GM23338 (cell line): ENCODE measurements at regions not wholly inside any gene's neighbourhood (a gene's known extent, or its start where the extent isn't known, plus 50 kb on each side); places are given as distances from the start of the nearest gene placed in this dataset.

Source experiments
- ATAC-seq: fragments of 200-7000 bp; cut with Tn5 transposase; 3 replicates; pipeline ENCODE4 v1.9.1; 2020
- DNase-seq: peaks from one replicate; pipeline ENCODE4 v3.0.0-alpha.2; 2015; ENCODE audit warnings: low spot score
- H2AFZ ChIP-seq: fragments of 200-600 bp; sonication (generic); 2 replicates; pipeline ENCODE4 v1.8.0; 2016; ENCODE audit warnings: antibody characterized with exemption, mild to moderate bottlenecking, moderate library complexity
- H3F3A ChIP-seq: fragments of 200-600 bp; sonication (generic); replicated peaks from 2 replicates; pipeline ENCODE4 v1.8.0; 2017; ENCODE audit warnings: antibody characterized with exemption, mixed run types, low read depth
- H3K27ac ChIP-seq: fragments of 200-600 bp; sonication (generic); 2 replicates; pipeline ENCODE4 v1.6.1; 2016; ENCODE audit warnings: low read depth
- H3K27me3 ChIP-seq: fragments of 200-600 bp; sonication (generic); 2 replicates; pipeline ENCODE4 v1.8.0; 2016; ENCODE audit warnings: mild to moderate bottlenecking, mixed run types, moderate library complexity; ENCODE audit not compliant: insufficient read depth
- H3K36me3 ChIP-seq: fragments of 200-600 bp; sonication (generic); 2 replicates; pipeline ENCODE4 v1.8.0; 2016; ENCODE audit warnings: mild to moderate bottlenecking; ENCODE audit not compliant: insufficient read depth
- H3K4me1 ChIP-seq: fragments of 200-600 bp; sonication (generic); 2 replicates; pipeline ENCODE4 v1.8.0; 2016; ENCODE audit warnings: mild to moderate bottlenecking, moderate library complexity; ENCODE audit not compliant: insufficient read depth
- H3K4me2 ChIP-seq: fragments of 200-600 bp; sonication (generic); 2 replicates; pipeline ENCODE4 v1.7.1; 2017; ENCODE audit warnings: mixed run types
- H3K4me3 ChIP-seq: fragments of 200-600 bp; sonication (generic); 2 replicates; pipeline ENCODE4 v1.6.1; 2016; ENCODE audit warnings: mixed run types
- H3K79me2 ChIP-seq: fragments of 200-600 bp; sonication (generic); replicated peaks from 2 replicates; pipeline ENCODE4 v1.8.0; 2017; ENCODE audit warnings: mild to moderate bottlenecking; ENCODE audit not compliant: insufficient read depth
- H3K9me2 ChIP-seq: fragments of 200-600 bp; sonication (generic); 2 replicates; pipeline ENCODE4 v1.8.0; 2017; ENCODE audit not compliant: insufficient read depth
- H4K20me1 ChIP-seq: fragments of 200-600 bp; sonication (generic); replicated peaks from 2 replicates; pipeline ENCODE4 v1.8.0; 2017; ENCODE audit warnings: mild to moderate bottlenecking; ENCODE audit not compliant: insufficient read depth
- H3K27ac Mint-ChIP-seq: 2 replicates; pipeline ENCODE4 v1.8.0; 2020; ENCODE audit warnings: inconsistent platforms, mild to moderate bottlenecking, moderate library complexity, mixed read lengths
- H3K27me3 Mint-ChIP-seq: 3 replicates; pipeline ENCODE4 v1.8.0; 2022; ENCODE audit warnings: low read depth, mild to moderate bottlenecking, moderate library complexity, mixed read lengths, inconsistent platforms; ENCODE audit not compliant: insufficient read depth, poor library complexity
- H3K36me3 Mint-ChIP-seq: 3 replicates; pipeline ENCODE4 v1.8.0; 2021; ENCODE audit warnings: low read depth, mild to moderate bottlenecking, inconsistent platforms, moderate library complexity, mixed read lengths
- H3K4me1 Mint-ChIP-seq: 3 replicates; pipeline ENCODE4 v1.8.0; 2020; ENCODE audit warnings: mild to moderate bottlenecking, inconsistent platforms, mixed read lengths
- H3K4me3 Mint-ChIP-seq: 3 replicates; pipeline ENCODE4 v1.8.0; 2021; ENCODE audit warnings: moderate library complexity, mild to moderate bottlenecking, inconsistent platforms, mixed read lengths
- H3K9me3 Mint-ChIP-seq: 3 replicates; pipeline ENCODE4 v1.8.0; 2020; ENCODE audit warnings: moderate library complexity, mild to moderate bottlenecking, inconsistent platforms, mixed read lengths
- CREB1 ChIP-seq: fragments of 250-450 bp; sonication (Bioruptor Pico); IDR thresholded peaks from 2 replicates; pipeline ENCODE4 v1.5.0; 2020; ENCODE audit warnings: low read depth, mild to moderate bottlenecking, moderate library complexity
- EZH2 ChIP-seq: fragments of 200-600 bp; sonication (generic); IDR thresholded peaks from one replicate; pipeline ENCODE4 v1.8.0; 2017; ENCODE audit warnings: antibody characterized with exemption, mild to moderate bottlenecking, low read depth; ENCODE audit not compliant: unreplicated experiment
- EZH2phosphoT487 ChIP-seq: fragments of 200-600 bp; sonication (generic); IDR thresholded peaks from one replicate; pipeline ENCODE4 v1.8.1; 2018; ENCODE audit warnings: antibody characterized with exemption; ENCODE audit not compliant: unreplicated experiment
- JUNB ChIP-seq: IDR thresholded peaks from one replicate; pipeline ENCODE4 v1.6.1; 2016; ENCODE audit warnings: antibody characterized with exemption; ENCODE audit not compliant: unreplicated experiment
- NANOG ChIP-seq: IDR thresholded peaks from 2 replicates; pipeline ENCODE4 v1.6.1; 2016; ENCODE audit warnings: antibody characterized with exemption, borderline replicate concordance
- STAT1 ChIP-seq: IDR thresholded peaks from one replicate; pipeline ENCODE4 v1.6.1; 2016; ENCODE audit warnings: antibody characterized with exemption; ENCODE audit not compliant: unreplicated experiment
- ZNF462 ChIP-seq: fragments of 250-450 bp; sonication (Bioruptor Pico); IDR thresholded peaks from 2 replicates; pipeline ENCODE4 v1.5.0; 2020; ENCODE audit warnings: mild to moderate bottlenecking, moderate library complexity
- TF ChIP-seq, protein P1 (sequence below): IDR thresholded peaks from 2 replicates; pipeline ENCODE4 v1.6.1; 2016; ENCODE audit warnings: antibody characterized with exemption

GRCh38 chr18:35851286-35851970 lies 121.1 kb upstream of the RMP24 start:
- Histone ChIP-seq H3F3A (0 out of 2 replicates have a peak, but pooled peaks cover 3% of the 10 kb centered on the region), H3K4me2 (peak overlapping the region; percentile 5), H3K27me3 (no peaks in the 10 kb centered on the region), H3K27ac (peak overlapping the region; percentile 99), H2AFZ (no peak overlapping the region), H3K4me3 (no peak overlapping the region), H3K79me2 (no peaks in the 10 kb centered on the region), H4K20me1 (no peaks in the 10 kb centered on the region), H3K4me1 (peaks cover 27% of the 10 kb centered on the region), H3K9me2 (peaks cover 9% of the 10 kb centered on the region), H3K36me3 (peaks cover 4% of the 10 kb centered on the region; the same call in 1 of the 2 replicates)
- peak; percentile 20; the same call in 1 of the 2 replicates for TF ChIP-seq CREB1 (CRISPR knock-in tag)
- TF ChIP-seq STAT1, result no peak
- no peak for TF ChIP-seq EZH2
- peak; percentile 99 for TF ChIP-seq NANOG
- TF ChIP-seq ZNF462 (CRISPR knock-in tag), result peak; percentile 18; the same call in 1 of the 2 replicates
- Mint-ChIP-seq H3K27me3 (peaks cover 8% of the 10 kb centered on the region), H3K4me1 (peaks cover 23% of the 10 kb centered on the region), H3K9me3 (peaks cover 8% of the 10 kb centered on the region), H3K27ac (peak overlapping the region; percentile 95), H3K4me3 (peak overlapping the region; percentile 5; the same call in 2 of the 3 replicates), H3K36me3 (peaks cover 10% of the 10 kb centered on the region)
- peak; percentile 94 for DNase-seq
- peak; percentile 91 for ATAC-seq

DNA sequence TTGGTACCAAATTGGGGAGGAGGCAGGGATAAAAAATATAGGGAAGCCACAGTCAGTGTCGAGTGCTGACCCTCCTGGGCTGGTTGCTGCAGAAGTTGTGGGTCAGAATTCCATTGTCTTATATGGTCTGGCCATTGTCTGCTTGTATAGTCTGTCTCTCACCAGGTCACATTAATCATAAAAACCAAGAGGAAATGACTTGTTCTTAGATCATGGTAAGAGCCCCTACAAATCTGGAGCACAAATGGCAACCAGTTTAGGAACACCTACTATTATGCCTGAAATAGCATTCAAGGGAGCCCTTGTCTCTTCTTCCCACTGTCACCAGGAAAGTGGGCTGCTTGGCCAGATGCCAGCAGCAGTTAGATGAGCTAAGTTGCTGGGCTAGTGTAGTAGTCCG lies 119.7 kb upstream of the RMP24 start:
- H3K4me3 ChIP-seq, result no peak overlapping the region
- H3K36me3 ChIP-seq, result peaks cover 4% of the 10 kb centered on the region; the same call in 1 of the 2 replicates
- no peaks in the 10 kb centered on the region for H4K20me1 ChIP-seq
- H3K4me2 ChIP-seq, result 0 out of 2 replicates have a peak overlapping the region, but pooled peaks have one; percentile 5
- H3K79me2 ChIP-seq, result no peaks in the 10 kb centered on the region
- DNase-seq (no peak), ATAC-seq (no peak)
- H3K4me1 ChIP-seq, result peaks cover 27% of the 10 kb centered on the region
- peaks cover 15% of the 10 kb centered on the region for H3K36me3 Mint-ChIP-seq
- TF ChIP-seq, protein P1, sequence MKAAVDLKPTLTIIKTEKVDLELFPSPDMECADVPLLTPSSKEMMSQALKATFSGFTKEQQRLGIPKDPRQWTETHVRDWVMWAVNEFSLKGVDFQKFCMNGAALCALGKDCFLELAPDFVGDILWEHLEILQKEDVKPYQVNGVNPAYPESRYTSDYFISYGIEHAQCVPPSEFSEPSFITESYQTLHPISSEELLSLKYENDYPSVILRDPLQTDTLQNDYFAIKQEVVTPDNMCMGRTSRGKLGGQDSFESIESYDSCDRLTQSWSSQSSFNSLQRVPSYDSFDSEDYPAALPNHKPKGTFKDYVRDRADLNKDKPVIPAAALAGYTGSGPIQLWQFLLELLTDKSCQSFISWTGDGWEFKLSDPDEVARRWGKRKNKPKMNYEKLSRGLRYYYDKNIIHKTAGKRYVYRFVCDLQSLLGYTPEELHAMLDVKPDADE, result no peak
- no peak for TF ChIP-seq EZH2
- no peak for TF ChIP-seq JUNB
- no peak for TF ChIP-seq STAT1
- no peak for TF ChIP-seq EZH2phosphoT487
- H3K4me3 Mint-ChIP-seq, result no peak overlapping the region
- no peaks in the 10 kb centered on the region for H3K27me3 ChIP-seq
- peaks cover 12% of the 10 kb centered on the region for H3K9me2 ChIP-seq
- peaks cover 8% of the 10 kb centered on the region for H3K27me3 Mint-ChIP-seq
- peak overlapping the region; percentile 97; the same call in 1 of the 2 replicates for H3K27ac ChIP-seq
- peaks cover 23% of the 10 kb centered on the region for H3K4me1 Mint-ChIP-seq
- peaks cover 16% of the 10 kb centered on the region for H3K9me3 Mint-ChIP-seq
- H3F3A ChIP-seq, result 0 out of 2 replicates have a peak, but pooled peaks cover 3% of the 10 kb centered on the region
- H3K27ac Mint-ChIP-seq, result no peak overlapping the region
- no peak overlapping the region for H2AFZ ChIP-seq
